Lung (tissue), 11 donors: ENCODE measurements at regions not wholly inside any gene's neighbourhood (a gene's known extent, or its start where the extent isn't known, plus 50 kb on each side); places are given as distances from the start of the nearest gene placed in this dataset.

Source experiments
- ATAC-seq: fragments of 200-7000 bp; cut with Tn5 transposase; one replicate; pipeline ENCODE4 v1.9.1; 2020; ENCODE audit warnings: moderate number of reproducible peaks; ENCODE audit not compliant: insufficient read depth, low FRiP score
- DNase-seq, 3 donors: peaks; one replicate each; pipeline ENCODE4 v3.0.0-alpha.2; 2013 to 2017
- H3K27ac ChIP-seq, 2 donors: one replicate each; pipeline ENCODE4 v1.5.1; 2013; ENCODE audit warnings: mild to moderate bottlenecking in 2 of 2, moderate library complexity in 2 of 2, control low read depth in 1 of 2, inconsistent platforms in 1 of 2, low read depth in 1 of 2, low read length in 1 of 2
- H3K27me3 ChIP-seq, 3 donors: one replicate each; pipeline ENCODE4 v1.5.1; 2013; ENCODE audit warnings: low read length in 2 of 3; ENCODE audit not compliant: control insufficient read depth in 3 of 3, insufficient read depth in 3 of 3
- H3K36me3 ChIP-seq, 4 donors: one replicate each; pipeline ENCODE4 v1.5.1; 2013; ENCODE audit warnings: low read length in 4 of 4, mild to moderate bottlenecking in 1 of 4, moderate library complexity in 1 of 4; ENCODE audit not compliant: control insufficient read depth in 4 of 4, insufficient read depth in 4 of 4
- H3K4me1 ChIP-seq, 5 donors: one replicate each; pipeline ENCODE4 v1.5.1; 2013; ENCODE audit warnings: low read length in 5 of 5, mild to moderate bottlenecking in 2 of 5, moderate library complexity in 1 of 5; ENCODE audit not compliant: control insufficient read depth in 5 of 5, insufficient read depth in 5 of 5
- H3K4me3 ChIP-seq: one replicate; pipeline ENCODE4 v1.5.1; 2013; ENCODE audit warnings: mild to moderate bottlenecking, control low read depth, moderate library complexity
- H3K9ac ChIP-seq, 2 donors: one replicate each; pipeline ENCODE4 v1.5.1; 2013; ENCODE audit warnings: low read length in 2 of 2, control low read depth in 1 of 2; ENCODE audit not compliant: insufficient read depth in 1 of 2
- H3K9me3 ChIP-seq, 4 donors: one replicate each; pipeline ENCODE4 v1.5.1; 2013; ENCODE audit warnings: low read length in 3 of 4, mild to moderate bottlenecking in 1 of 4, moderate library complexity in 1 of 4; ENCODE audit not compliant: control insufficient read depth in 4 of 4, insufficient read depth in 3 of 4
- WGBS, 2 donors: extraction: QIAGEN DNeasy Blood & Tissue Kit; methylation state at CpG; one replicate each; pipeline ENCODE4 v1.1.7; 2013; 5-methylcytosine and 5-hydroxymethylcytosine counted together
- TF ChIP-seq, protein P1 (sequence below): IDR thresholded peaks from 2 replicates; pipeline ENCODE4 v1.5.1; 2012; ENCODE audit warnings: mild to moderate bottlenecking; ENCODE audit errors: control extremely low read depth, extremely low read depth
- donor health status: control.
- donor health status: control.
- donor health status: Bipolar disorder and iron deficiency.
- donor health status: healthy.
- donor health status: DM: yes; HTN: yes; CAD: no.

DNA sequence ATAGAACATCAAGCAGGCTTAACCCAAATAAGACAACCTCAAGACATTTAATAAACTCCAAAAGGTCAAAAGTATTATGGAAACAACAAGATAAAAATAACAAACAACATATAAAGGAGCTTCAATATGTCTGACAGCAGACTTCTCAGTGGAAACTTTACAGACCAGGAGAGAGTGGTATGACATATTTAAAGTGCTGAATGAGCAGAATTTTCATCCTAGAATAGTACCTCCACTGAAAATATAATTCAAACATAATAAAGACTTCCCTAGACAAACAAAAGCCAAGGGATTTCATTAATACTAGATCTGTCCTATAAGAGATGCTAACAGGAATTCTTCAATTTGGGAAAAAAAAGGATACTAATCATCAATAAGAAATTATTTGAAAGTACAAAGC lies 1005.0 kb downstream of the TMTC2 start:
- Histone ChIP-seq H3K36me3 (no peaks in the 10 kb centered on the region), H3K9ac (no peak overlapping the region), H3K4me3 (no peak overlapping the region), H3K27ac (no peak overlapping the region), H3K27me3 (no peaks in the 10 kb centered on the region), H3K9me3 (peaks cover 0 to 5% (median 0%) of the 10 kb centered on the region in 4 donors), H3K4me1 (no peaks in the 10 kb centered on the region)
- TF ChIP-seq, protein P1, sequence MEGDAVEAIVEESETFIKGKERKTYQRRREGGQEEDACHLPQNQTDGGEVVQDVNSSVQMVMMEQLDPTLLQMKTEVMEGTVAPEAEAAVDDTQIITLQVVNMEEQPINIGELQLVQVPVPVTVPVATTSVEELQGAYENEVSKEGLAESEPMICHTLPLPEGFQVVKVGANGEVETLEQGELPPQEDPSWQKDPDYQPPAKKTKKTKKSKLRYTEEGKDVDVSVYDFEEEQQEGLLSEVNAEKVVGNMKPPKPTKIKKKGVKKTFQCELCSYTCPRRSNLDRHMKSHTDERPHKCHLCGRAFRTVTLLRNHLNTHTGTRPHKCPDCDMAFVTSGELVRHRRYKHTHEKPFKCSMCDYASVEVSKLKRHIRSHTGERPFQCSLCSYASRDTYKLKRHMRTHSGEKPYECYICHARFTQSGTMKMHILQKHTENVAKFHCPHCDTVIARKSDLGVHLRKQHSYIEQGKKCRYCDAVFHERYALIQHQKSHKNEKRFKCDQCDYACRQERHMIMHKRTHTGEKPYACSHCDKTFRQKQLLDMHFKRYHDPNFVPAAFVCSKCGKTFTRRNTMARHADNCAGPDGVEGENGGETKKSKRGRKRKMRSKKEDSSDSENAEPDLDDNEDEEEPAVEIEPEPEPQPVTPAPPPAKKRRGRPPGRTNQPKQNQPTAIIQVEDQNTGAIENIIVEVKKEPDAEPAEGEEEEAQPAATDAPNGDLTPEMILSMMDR = no peak
- no peak for DNase-seq
- no peak for ATAC-seq

DNA sequence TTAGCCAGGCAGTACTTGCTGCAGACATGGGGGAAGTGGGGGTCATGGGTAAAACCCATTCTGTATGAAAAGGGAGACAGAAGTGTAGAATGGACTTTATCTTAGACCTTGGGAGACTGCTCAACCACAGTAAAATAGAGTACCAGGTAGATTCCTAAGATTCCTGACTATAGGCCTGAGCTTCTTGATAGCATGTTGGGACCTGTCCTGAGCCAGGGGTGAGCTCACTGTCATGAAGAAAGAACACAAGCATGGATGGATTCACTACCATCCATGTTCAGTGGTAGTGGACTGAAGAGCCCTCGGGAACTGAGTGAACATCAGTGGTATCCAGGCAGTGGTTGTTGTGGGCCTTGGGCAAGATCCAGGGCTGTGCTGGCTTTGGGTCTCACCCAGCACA lies 1003.8 kb downstream of the TMTC2 start:
- Histone ChIP-seq H3K4me3 (no peak overlapping the region), H3K9me3 (peaks cover 0 to 5% (median 2%) of the 10 kb centered on the region in 4 donors), H3K36me3 (no peaks in the 10 kb centered on the region), H3K4me1 (no peaks in the 10 kb centered on the region), H3K27ac (no peak overlapping the region), H3K9ac (no peak overlapping the region), H3K27me3 (no peaks in the 10 kb centered on the region)
- no peak for DNase-seq
- no peak for ATAC-seq
- TF ChIP-seq, protein P1 = no peak
- 76 to 77% methylated on average over 1 of the region's 1 CpG for WGBS, 2 donors

GRCh38 chr12:83689333-83689732 lies 1002.6 kb downstream of the TMTC2 start:
- Histone ChIP-seq H3K4me3 (no peak overlapping the region), H3K4me1 (no peaks in the 10 kb centered on the region), H3K9me3 (peaks cover 0 to 5% (median 2%) of the 10 kb centered on the region in 4 donors), H3K9ac (no peak overlapping the region), H3K27ac (no peak overlapping the region), H3K36me3 (no peaks in the 10 kb centered on the region), H3K27me3 (no peaks in the 10 kb centered on the region)
- ATAC-seq = no peak
- WGBS, 2 donors = 95 to 98% methylated on average over 2 of the region's 2 CpGs
- TF ChIP-seq, protein P1 = no peak
- DNase-seq = no peak

DNA sequence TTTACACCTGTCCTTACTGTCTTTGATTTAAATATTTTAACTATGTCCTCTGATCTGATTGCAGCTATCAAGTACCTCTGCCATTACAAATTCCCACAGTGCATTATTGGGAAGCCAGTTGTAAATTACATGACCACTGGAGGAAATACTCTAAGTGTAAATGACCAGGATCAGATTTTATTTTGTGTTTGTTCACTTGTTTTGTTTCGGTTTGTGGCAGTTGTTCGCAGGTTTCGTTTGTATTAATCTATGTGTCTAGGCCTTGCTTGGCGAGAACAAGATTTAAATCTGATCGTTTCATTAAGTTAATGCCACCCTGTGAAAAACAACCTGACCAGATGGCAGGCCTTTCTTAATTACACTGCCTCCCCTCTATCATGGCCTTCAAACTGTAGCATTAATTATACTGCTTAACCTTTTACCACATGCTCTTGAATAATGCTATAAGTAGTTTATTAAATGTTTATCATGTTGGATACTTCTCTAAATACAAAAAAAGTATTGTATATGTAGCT lies 990.1 kb downstream of the TMTC2 start:
- WGBS, 2 donors = 82 to 96% methylated on average over 5 of the region's 5 CpGs
- peaks cover 0 to 3% (median 0%) of the 10 kb centered on the region in 4 donors for H3K9me3 ChIP-seq
- no peaks in the 10 kb centered on the region for H3K36me3 ChIP-seq
- no peak overlapping the region for H3K4me3 ChIP-seq
- H3K27ac ChIP-seq = no peak overlapping the region
- H3K27me3 ChIP-seq = no peaks in the 10 kb centered on the region
- DNase-seq (no peak), ATAC-seq (no peak)
- H3K9ac ChIP-seq = no peak overlapping the region
- no peaks in the 10 kb centered on the region for H3K4me1 ChIP-seq
- TF ChIP-seq, protein P1 = no peak
